NCI-H1105 treated with DMSO at 0.1 percent for 48 hours (cell line): ENCODE measurements at regions not wholly inside any gene's neighbourhood (a gene's known extent, or its start where the extent isn't known, plus 50 kb on each side); places are given as distances from the start of the nearest gene placed in this dataset.
A peak's percentile ranks its signal among the peaks of the same experiment; 100 is the strongest.
"Not testable (repeated sequence)": the region's sequence is repeated elsewhere in the genome, so short reads cannot be mapped to it uniquely, and the experiment has no call there.

Experiments
- DNase-seq: peaks from one replicate; lab custom pipeline; 2025; lab: John Stamatoyannopoulos, UW

DNA sequence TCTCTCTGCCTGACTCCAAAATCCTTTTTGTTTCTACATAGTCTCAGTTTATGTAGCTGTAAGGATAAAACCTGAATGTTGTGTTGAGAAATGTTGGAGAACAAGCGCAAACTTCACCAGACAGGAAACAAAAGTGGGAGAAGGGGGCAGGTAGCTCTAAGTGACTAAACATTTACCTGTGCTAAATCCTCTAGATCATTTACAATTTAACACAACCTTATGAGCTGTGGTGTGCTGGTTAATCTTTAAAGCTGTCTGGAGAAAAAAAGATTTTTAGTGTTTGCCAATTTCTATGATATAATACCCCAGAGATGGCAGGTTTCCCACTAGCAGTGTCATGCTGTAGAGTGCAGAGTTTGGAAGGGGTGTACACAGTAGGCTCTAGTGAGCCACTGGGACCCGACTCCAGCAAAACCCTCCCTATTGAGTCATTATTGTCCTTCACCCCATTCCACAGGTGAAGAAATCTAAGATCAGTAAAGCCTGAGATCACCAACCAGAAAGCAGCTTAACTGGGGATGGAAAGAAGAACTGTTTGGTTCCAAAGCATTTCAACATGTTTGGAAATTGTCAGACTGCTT lies 992.0 kb downstream of the DCDC2C start:
- no peak for DNase-seq

DNA sequence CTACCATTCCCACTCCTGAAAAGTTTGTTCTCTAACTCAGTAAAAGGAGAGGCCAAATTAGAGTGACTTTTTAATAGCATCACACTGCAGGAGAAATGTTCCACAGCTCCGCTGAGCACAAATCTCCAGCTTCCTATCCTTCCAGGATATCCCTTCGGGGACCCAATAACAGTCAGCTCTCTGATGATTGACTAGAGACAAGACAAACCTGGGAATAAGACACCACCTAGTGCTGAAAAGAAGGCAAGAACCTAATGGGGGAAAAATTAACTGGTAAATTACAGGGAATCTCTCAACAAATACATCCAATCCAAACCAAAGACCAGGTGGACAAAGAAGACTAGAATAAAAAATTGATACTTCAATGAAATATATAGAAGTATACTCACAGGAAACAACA lies 977.1 kb upstream of the SOX11 start:
- DNase-seq, result no peak

DNA sequence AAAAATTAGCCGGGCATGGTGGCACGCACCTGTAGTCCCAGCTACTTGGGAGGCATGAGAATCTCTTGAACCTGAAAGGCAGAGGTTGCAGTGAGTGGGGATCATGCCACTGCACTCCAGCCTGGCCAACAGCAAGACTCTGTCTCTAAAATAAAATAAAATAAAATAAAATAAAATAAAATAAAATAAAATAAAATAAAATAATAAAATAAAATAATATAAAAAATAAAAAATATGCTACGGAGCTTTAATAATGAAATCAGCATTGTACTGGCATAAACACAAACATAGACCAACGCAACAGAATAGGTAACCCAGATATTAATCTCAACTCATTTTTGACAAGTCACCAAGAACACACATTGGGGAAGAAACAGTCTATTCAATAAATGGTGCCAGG lies 973.4 kb upstream of the SOX11 start:
- DNase-seq, result no peak

DNA sequence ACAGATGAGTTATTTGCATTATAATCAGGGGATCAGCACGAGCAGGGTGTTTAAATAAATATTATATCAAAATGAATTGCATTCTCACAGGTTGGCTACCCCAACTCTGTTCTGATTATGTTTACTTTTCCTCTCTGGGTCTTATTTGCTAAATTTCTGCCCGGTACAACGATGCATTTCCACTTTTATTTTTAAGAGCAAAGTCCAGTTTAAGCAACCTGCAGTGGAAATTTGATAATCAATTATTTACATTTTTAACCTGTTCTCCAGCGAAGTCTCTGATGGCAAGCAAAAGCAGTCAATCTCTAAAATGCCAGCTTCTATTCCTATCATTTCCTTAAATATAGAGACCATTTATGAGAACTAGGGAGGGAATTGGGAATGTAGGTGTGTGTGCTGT lies 966.6 kb upstream of the SOX11 start:
- no peak for DNase-seq

DNA sequence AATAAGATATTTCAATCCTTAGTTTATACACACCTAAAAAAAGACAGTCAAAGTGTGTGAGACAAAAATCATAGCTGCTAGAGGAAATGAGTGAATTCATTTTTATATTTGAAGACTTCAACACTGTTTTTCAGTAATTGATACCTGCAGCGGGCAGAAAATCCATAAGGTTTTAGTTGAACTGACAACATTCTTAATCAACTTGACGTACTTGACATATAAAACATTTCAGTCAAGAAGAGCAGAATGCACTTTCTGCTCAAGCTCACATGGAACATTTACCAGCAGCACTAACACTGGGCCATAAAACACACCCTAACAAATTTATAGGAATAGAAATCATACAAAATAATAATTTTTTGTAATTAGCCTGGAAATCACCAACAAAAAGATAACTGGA lies 959.6 kb upstream of the SOX11 start:
- no peak for DNase-seq

DNA sequence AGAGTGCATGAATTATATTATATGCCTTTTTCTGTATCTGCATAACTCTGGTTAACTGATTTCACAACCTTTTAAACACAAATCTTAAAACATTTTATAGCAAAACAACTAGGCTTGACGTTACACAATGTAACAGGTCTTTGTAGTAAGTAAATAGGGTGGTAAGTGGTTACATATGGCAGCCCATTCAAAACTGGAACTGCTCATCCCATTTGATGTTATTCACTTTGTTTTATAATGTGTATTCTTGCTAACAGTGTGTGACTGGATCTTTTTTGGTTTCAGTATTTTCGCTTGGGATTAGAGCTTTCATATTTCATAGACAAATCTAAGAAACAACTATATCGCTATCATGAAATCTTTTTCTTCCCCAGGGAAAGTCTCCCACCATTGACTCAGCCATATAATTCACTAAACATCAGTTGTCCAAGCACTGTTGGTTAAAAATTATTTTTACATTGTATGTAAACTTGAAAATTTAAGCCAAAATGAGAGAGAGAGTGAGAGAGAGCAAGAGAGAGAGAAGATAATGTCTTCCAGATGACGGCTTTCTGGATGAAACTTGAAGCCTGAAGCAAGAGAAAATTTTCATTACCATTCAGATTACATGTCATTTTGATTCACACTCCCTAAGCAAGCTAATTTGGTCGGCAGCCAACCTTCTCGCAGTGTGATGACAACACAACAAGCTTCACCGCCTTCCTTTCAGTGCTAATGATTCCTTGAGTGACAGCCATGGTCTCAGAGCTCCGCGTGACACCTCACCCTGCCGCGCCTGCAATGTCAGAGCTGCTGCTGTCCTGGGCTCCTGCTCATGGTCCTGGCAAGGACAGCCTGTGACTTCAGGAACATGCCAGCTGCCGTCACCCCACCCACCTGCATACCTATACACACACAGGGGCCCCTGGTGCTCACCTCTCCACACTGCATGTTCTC lies 946.9 kb upstream of the SOX11 start:
- DNase-seq, result peak; percentile 76

DNA sequence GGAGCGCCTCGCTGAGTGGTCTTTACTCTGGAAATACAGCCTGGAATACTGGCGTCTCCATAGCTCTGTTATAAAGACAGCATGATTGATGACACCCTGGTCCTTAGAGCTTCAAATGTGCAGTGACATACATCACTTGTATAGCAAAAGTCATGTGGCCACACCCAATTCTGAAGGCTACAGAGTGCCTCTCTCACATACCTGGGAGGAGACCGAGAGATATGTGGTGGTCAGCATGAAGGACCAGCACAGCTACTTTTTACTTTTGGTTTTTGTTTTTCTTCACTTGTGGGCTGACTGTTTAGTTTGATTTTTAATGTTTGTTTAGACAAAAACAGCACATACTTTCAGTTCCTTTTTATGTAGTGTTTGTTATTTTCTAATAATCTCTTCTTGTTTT lies 938.5 kb upstream of the SOX11 start:
- no peak for DNase-seq

DNA sequence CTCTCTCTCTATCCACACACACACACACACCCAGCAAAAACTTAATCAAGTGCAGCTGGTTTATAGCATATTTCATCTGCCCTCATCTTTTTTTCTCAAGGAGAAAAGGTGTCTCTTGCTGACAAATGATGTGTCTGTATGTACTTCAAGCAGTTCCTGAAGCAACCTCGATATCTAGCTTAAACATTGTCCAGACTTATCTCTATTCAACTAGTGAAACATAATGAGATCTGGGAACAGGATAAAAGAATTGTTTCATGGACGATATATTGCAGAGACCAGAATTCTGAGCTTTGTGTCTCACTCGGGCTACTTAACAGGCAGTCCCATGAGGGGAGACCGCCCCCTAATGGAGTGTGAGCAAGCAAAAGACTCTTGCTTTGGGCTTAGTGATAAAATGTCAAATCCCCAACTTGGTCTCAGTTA lies 929.2 kb upstream of the SOX11 start:
- peak; percentile 50 for DNase-seq

DNA sequence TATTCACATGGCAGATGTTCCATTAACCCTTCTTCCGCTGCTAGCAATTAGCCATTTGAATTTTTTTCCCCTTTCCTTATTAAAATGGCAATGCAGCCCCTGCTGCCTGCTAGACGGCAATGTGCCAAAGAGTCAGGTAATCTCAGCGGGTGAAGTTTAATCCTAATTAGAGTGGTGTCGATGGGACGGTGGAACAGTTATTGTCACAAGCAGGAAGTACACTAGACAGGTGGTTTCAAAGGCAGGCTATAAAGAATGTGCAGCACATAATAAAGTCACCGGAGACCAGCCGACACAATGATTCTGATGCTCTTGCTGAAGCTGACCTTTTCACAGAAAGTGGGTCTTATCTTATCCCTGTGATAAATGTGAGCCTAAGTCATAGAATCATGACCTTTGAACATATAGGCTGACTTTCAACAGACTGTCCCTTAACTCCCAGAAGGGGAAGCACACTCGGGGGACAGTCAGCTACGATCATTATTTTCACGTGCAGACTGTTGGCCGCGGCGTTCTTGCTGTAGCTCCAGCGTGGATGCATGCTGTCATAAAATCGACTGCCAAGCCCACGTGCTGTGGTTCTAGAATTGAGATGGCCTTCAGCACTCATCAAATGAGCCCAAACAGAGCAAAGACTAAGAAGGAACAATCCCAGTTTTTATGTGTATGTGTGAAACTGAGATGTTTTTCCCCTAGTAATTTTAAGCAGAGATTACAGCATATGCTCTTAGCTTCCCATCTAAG lies 926.2 kb upstream of the SOX11 start:
- no peak for DNase-seq

DNA sequence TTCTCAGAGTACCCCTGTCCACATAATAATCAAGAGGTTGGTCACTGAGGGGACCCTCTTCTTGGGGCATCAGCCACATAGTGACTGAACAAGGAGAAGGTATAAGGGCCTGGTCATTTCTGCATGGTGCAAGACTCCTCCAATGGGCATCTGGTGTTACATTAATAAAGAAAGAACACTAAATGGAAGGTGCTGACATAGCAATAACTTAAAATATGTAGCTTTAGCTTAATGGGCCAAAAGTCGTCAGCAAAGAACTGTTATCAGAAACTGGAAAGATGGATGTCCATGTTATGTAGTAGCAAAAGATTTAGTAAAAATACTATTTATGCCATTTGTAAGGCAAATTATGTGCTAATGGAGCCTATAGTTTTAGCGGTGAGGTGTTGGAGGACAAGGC lies 916.5 kb upstream of the SOX11 start:
- DNase-seq, result no peak

DNA sequence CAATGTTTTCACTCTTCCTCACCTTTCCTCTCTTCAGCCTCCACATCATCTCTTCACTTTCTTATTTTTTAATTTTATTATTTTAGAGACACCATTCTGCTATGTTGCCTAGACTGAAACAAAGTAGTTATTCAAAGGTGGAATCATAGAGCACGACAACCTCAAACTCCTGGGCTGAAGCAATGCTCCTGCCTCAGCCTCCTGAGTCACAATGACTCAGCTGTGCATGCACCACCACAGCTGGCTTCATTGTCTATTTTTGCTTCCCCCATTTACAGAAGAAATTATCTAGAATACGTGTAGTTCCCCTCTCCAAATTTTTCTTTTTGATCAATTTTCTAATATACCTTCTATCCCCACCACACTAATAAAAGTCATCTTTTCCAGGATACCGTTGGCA lies 911.5 kb upstream of the SOX11 start:
- DNase-seq, result no peak

DNA sequence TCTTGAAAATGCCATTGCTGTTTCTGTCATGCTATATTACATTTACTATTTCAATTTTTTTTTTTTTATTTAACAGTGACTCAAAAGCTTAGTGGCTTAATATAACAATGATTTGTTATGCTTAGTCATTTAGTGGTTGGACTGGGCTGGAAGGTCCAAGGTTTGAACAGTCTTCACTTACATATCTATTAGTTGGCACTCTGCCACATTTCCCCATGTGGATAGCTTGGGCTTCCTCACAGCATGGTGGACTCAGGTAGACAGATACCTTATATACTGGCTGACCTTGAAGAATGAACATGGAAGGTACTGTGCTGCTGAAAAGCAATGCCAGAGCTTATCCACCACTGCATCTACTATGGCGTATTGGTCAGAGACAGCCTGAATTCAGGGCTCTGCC lies 909.5 kb upstream of the SOX11 start:
- DNase-seq, result no peak

DNA sequence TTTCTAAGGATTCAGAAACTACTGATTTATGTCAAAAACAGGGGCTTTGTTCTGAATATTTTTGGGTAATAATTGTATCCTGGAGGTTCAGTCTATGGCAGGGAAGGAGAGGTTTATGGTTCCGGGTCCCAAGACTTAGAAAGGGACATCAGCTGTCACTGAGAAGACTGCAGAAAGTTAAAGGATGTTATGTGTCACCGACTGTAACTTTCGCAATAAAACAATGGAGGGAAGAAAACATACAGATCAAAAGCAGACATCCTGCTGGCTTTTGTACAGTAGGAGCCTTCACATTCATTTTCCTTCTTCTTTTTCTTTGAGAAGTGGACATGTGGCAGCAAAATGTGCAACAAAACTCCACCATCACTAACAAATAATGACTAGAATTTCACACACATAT lies 900.7 kb upstream of the SOX11 start:
- no peak for DNase-seq

DNA sequence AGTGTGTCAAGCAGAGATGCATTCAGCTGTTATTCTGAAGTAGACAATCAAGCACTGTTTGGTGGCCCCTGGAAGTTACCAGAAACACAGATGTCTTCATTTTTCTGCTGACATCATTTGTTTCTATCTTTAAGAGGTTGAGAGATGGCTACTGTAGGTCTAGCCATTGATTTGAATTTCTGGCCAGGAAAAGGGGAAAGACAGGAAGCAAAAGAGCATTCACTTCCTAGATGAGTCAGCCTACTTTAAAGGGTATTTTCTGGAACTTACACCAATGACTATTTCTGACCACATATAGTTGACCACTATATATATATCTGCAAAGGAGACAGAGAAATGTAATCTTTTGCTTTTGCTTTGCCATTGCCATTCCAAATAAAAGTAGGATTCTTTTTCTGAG lies 900.1 kb upstream of the SOX11 start:
- DNase-seq, result no peak

DNA sequence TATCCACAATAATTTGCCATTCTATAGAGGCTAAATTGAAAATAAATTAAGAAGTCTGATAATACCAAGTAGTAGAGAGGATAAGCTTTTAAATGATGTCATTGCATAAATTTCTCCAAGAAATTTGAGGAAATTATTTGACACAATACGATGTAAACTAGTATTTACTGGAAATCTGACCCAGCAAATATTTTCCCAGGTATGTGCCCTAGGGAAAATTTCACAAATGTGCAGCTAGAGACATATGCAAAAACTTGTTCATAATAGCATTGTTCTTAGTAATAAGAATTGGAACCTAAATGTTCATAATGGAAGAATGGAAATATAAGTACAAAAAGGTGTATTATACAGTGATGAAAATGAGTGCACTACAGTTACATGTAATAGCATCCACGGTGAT lies 888.8 kb upstream of the SOX11 start:
- no peak for DNase-seq

DNA sequence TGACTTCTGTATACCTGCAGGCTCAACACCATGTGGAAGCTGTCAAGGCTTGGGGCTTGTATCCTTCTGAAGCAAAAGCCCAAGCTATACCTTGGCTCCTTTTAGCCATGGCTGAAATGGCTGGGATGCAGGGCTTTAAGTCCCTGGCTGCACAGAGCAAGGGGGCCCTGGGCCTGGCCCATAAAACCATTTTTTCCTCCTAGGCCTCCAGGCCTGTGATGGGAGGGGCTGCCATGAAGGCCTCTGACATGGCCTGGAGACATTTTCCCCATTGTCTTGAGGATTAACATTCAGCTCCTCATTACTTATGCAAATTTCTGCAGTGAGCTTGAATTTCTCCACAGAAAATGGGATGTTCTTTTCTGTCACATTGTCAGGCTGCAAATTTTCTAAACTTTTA lies 878.0 kb upstream of the SOX11 start:
- DNase-seq, result not testable (repeated sequence)

DNA sequence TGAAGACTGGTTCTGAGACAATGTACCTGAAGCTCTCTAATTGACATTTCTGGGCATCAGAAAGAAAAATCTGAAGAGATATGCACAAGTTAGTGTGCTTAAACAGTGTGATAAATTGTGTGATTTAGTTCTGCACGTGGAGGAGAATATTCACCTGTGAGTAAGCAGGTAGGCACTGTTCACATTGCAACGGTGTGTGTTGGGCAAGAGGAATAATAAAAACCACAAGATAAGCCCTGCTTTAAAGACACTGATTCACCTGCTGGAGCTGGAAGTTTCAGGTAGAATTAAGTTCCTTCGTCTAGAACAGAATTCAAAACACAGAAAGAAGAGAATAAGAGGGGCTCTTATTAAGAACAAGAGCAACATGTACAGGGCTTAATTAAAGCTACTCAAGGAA lies 864.3 kb upstream of the SOX11 start:
- no peak for DNase-seq

DNA sequence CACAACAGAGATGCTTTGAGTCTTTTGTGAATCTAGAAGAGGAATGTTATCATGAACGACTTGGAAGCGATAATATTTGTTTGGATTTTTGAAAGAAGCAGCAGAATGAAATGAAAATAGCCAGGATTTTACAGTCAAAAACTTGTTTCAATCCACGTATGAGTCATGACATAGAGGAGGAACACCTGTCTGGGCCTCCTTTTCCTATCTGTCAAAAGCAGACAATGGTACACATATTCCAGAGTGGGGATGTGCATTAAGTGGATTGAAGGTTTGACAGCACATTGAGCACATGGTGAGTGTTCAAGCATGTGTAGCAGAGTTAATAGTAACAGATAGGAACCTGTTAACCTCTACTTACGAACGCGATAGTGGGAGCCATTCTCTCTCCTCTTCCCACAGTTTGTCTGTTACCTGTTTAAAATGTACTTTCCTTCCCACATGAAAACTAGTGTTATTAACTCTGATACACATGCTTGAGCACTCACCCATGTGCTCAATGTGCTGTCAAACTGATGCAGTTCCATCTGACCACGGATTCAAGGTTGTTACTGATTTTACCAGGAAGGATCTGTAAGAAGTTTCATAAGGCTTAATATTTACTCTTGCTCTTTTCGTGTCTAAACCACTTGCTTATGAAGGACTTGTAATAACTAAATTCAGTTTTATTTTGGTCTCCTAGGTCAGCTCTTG lies 863.4 kb upstream of the SOX11 start:
- DNase-seq, result no peak

DNA sequence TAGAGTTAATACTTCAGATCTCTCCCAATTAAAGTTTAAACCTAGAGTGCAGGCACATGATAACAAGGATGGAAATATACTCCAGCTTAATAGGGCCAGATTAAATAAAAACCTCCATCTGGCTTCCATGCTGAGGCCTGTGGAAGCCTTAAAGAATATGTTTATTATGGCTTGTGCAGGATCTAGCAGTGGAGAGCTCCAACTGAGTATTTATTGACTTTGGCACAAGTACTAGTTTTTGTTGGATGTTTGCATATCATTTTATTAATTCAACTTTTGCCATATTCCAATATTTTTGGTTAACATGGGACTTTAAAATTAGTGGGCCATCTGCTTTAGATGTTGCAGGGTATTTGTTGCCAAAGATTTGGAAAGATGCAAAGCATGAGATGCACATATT lies 860.4 kb upstream of the SOX11 start:
- peak; percentile 3 for DNase-seq

DNA sequence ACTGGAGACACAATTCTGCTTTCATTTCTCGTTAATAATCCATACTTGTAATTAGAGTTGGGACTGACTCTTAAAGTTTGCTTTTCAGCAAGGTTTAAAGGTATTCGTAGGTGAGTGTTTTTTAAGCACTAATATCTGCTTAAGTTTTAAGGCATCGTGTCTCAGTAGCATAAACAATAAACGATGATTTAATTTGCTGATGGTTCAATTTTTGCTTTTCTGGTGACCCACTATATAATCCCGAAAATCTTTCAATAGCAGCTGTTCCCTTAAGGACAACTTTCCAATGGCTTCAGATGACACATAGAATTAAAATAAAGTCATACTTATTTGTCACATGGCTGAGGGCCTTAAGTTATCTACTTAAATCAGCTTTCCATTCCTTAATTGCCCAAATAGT lies 859.5 kb upstream of the SOX11 start:
- DNase-seq, result no peak

DNA sequence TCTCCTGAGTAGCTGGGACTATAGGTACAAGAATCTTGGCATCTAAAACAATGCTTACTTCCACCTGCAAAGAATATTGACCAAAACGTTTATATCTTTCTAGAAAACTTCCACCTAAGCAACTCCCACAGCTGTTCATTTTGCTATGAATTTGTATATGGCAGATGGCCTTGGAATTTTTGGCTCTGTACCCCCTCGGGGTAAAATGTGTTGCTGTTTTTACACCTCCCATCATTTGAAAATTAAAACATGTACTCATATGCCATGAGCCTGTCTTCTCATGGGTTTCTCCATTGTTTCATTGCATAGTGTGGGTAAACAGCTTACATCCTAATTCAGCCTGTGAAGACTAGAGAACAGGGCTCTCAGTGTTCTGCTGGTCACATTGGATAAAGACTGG lies 853.6 kb upstream of the SOX11 start:
- DNase-seq, result no peak

DNA sequence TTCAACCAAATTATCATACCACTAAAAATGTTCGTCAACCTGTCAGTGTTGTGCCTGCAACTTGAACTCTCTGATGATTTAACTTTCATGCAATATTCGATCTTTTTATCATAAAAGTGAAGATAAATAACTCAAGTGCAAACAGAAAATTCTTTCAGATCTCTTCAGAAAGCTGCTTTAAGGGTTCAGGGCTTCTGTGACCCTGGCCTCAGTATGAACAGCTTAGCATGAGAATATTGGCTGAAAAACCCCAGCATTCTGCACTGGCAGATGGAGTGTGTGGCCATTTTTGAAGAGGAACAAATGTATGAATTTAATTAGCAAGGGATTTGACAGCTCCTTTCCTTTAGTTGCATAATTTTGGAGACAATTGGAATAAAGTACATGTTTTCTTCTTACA lies 851.4 kb upstream of the SOX11 start:
- DNase-seq, result no peak

DNA sequence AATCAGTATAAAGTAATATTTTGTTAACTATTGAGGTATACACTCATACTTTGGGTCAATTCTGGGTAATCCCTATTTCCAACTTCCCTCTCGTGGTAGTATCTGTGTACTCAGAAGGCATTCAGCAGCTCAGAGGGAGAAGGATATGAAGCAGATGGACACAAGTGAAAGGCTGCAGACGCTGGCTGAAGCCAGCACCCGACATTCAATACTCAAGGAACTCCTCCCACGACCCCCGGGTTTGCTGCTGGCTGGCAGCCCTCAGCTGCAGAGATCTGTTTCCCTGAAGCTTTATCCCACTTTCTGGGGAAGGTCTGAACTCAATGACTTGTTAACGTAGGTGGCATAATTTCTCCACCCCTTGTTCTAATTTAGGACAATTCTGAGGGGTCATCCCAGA lies 847.3 kb upstream of the SOX11 start:
- DNase-seq, result no peak
